DOHH2 (cell line): ENCODE measurements at regions not wholly inside any gene's neighbourhood (a gene's known extent, or its start where the extent isn't known, plus 50 kb on each side); places are given as distances from the start of the nearest gene placed in this dataset.

Experiments
- H3F3A ChIP-seq: fragments of 200-600 bp; sonication (generic), shearing (Covaris generic); 2 replicates; pipeline ENCODE4 v1.6.0; 2016; ENCODE audit warnings: antibody characterized with exemption, mild to moderate bottlenecking; ENCODE audit not compliant: control insufficient read depth, insufficient read depth
- H3K27ac ChIP-seq: fragments of 200-600 bp; sonication (generic); 2 replicates; pipeline ENCODE4 v1.5.1; 2014; ENCODE audit warnings: low read depth, mild to moderate bottlenecking, low read length, moderate library complexity
- H3K27me3 ChIP-seq: fragments of 200-600 bp; sonication (generic); 2 replicates; pipeline ENCODE4 v1.6.1; 2014; ENCODE audit warnings: mild to moderate bottlenecking, low read length, mixed read lengths; ENCODE audit not compliant: control insufficient read depth
- H3K36me3 ChIP-seq: fragments of 200-600 bp; sonication (generic); 2 replicates; pipeline ENCODE4 v1.6.1; 2014; ENCODE audit warnings: mild to moderate bottlenecking, low read length, moderate library complexity, mixed read lengths; ENCODE audit not compliant: control insufficient read depth
- H3K4me1 ChIP-seq: fragments of 200-600 bp; sonication (generic); 2 replicates; pipeline ENCODE4 v1.6.1; 2014; ENCODE audit warnings: mild to moderate bottlenecking, low read length, mixed read lengths; ENCODE audit not compliant: control insufficient read depth
- H3K4me2 ChIP-seq: fragments of 200-600 bp; sonication (generic); 2 replicates; pipeline ENCODE4 v1.6.0; 2014; ENCODE audit warnings: mild to moderate bottlenecking, low read length, moderate library complexity
- H3K4me3 ChIP-seq: fragments of 200-600 bp; sonication (generic); 2 replicates; pipeline ENCODE4 v1.5.1; 2014; ENCODE audit warnings: mild to moderate bottlenecking, low read length, mixed read lengths
- H3K79me2 ChIP-seq: fragments of 200-600 bp; sonication (generic); 2 replicates; pipeline ENCODE4 v1.6.1; 2014; ENCODE audit warnings: mild to moderate bottlenecking, low read length, mixed read lengths; ENCODE audit not compliant: control insufficient read depth
- H3K9me2 ChIP-seq: fragments of 200-600 bp; sonication (generic); replicated peaks from 2 replicates; pipeline ENCODE4 v1.6.1; 2014; ENCODE audit warnings: mild to moderate bottlenecking, low read length, mixed read lengths; ENCODE audit not compliant: control insufficient read depth
- H3K9me3 ChIP-seq: fragments of 200-600 bp; sonication (generic); 2 replicates; pipeline ENCODE4 v1.6.1; 2014; ENCODE audit warnings: antibody characterized with exemption, low read length, mixed read lengths; ENCODE audit not compliant: control insufficient read depth, insufficient read depth
- H4K20me1 ChIP-seq: fragments of 200-600 bp; sonication (generic); 2 replicates; pipeline ENCODE4 v1.6.0; 2014; ENCODE audit warnings: low read depth, mild to moderate bottlenecking, antibody characterized with exemption, low read length, moderate library complexity; ENCODE audit not compliant: control insufficient read depth, insufficient read depth
- CTCF ChIP-seq: fragments of 200-600 bp; sonication (generic); IDR thresholded peaks from one replicate; pipeline ENCODE4 v1.5.1; 2014; ENCODE audit warnings: antibody characterized with exemption, mild to moderate bottlenecking, low read depth, low read length; ENCODE audit not compliant: poor library complexity, severe bottlenecking
- EZH2phosphoT487 ChIP-seq: fragments of 200-600 bp; sonication (generic); IDR thresholded peaks from 2 replicates; pipeline ENCODE4 v1.6.1; 2017; ENCODE audit warnings: borderline replicate concordance, mild to moderate bottlenecking, antibody characterized with exemption, low read length, moderate library complexity, mixed read lengths

DNA sequence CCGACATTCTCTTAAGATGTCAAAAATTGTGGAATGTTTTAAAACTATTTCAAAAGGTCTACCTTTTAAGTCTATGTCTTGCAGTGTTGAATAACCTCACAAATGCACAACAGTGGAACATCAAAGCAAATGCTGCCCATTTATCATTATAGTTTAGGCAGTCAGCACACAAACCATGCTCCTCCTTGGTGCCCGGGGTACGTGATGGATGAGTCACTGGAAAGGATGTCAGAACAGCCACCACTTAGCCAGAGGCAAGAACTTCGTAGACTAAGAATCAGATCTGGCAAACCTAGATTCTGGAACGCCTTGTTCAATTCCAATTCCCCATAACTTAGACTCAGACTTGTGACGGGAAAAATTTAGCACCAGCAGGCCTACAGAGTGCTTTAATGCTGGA lies 343.6 kb downstream of the FGF9 start:
- no peak for TF ChIP-seq CTCF
- TF ChIP-seq EZH2phosphoT487, result no peak

GRCh38 chr13:22017226-22017625 lies 346.4 kb downstream of the FGF9 start:
- Histone ChIP-seq H3K4me1 (no peaks in the 10 kb centered on the region), H3K79me2 (no peaks in the 10 kb centered on the region), H3K9me3 (no peaks in the 10 kb centered on the region), H3K27me3 (no peaks in the 10 kb centered on the region), H4K20me1 (no peaks in the 10 kb centered on the region), H3K36me3 (no peaks in the 10 kb centered on the region), H3K4me2 (no peak overlapping the region), H3F3A (no peaks in the 10 kb centered on the region), H3K27ac (no peak overlapping the region), H3K4me3 (no peak overlapping the region), H3K9me2 (no peaks in the 10 kb centered on the region)
- no peak for TF ChIP-seq EZH2phosphoT487
- no peak for TF ChIP-seq CTCF

More for the DNA sequence above, 343.6 kb downstream of the FGF9 start:
- Histone ChIP-seq H3K4me2 (no peak overlapping the region), H3K27me3 (no peaks in the 10 kb centered on the region), H3K9me2 (no peaks in the 10 kb centered on the region), H3K4me3 (no peak overlapping the region), H3K79me2 (no peaks in the 10 kb centered on the region), H3K9me3 (no peaks in the 10 kb centered on the region; the same call in 1 of the 2 replicates), H3F3A (no peaks in the 10 kb centered on the region), H4K20me1 (no peaks in the 10 kb centered on the region), H3K36me3 (no peaks in the 10 kb centered on the region), H3K27ac (no peak overlapping the region), H3K4me1 (no peaks in the 10 kb centered on the region)

DNA sequence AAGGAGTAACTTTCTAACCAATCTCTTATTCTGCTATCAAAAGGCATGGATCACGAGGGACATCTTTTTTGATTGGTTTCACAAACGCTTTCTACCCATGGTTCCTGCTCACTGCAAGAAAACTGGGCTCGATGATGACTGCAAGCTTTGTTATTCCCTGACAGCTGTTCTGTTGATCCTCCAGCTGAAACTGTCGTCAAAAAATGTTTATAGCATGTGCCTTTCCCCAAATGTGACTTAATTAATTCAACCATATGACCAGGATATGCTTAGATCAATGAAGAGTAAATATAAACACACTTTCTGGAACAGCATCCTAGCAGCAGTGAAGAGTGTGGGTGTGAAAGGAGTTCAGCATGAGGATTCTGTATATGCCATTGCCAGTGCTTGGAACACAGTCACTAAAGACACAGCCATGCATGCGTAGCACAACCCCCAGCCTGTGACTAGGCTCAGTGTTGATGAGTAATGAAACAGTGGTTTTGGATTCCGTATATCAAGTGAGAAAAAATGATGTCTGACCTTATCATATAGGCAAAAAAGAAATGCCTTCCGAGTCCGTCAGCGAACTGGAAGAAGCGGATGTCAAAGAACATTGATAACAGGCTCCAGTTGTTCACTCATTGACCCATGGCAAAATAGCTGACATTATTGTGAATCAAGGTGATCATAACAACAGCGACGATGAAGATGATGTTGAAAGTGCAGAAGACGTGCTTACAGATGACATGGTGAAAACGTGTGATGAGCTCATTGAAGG lies 347.4 kb downstream of the FGF9 start:
- H4K20me1 ChIP-seq, result no peaks in the 10 kb centered on the region
- H3K36me3 ChIP-seq, result no peaks in the 10 kb centered on the region
- no peak overlapping the region for H3K4me2 ChIP-seq
- H3K4me1 ChIP-seq, result no peaks in the 10 kb centered on the region
- no peaks in the 10 kb centered on the region for H3K79me2 ChIP-seq
- no peak overlapping the region for H3K4me3 ChIP-seq
- H3K9me3 ChIP-seq, result no peaks in the 10 kb centered on the region
- H3K9me2 ChIP-seq, result no peaks in the 10 kb centered on the region
- no peak overlapping the region for H3K27ac ChIP-seq
- no peaks in the 10 kb centered on the region for H3F3A ChIP-seq
- TF ChIP-seq EZH2phosphoT487, result no peak
- TF ChIP-seq CTCF, result no peak
- no peaks in the 10 kb centered on the region for H3K27me3 ChIP-seq
